ENCODE measurements at regions not wholly inside any gene's neighbourhood (a gene's known extent, or its start where the extent isn't known, plus 50 kb on each side); places are given as distances from the start of the nearest gene placed in this dataset.

DNA sequence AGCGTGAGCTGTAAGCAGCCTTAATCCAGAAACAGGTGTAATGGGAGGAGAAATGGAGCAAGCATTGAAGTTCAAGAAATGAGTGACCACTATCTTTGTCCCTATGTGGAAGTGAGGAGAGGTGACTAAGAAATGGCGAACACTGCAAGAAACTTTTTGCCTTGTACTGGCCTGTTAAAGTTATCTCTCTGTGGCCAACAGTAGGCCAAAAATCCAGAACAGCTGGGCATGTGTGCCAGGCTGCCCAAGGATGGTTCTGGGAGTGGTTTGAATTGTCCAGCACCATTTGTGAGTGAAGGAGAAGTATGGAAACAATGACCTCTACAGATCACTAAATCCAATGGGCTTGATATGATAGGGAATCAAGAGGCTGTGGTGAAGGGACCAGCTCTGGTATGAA lies 83.3 kb upstream of the FRMD6 start:
- TF ChIP-seq POLR2AphosphoS5 (IDR thresholded peaks at IDR 0.05) (no peak), POLR2A (IDR thresholded peaks at IDR 0.05; ENCODE audit: low read depth) (no peak)
- TF ChIP-seq, protein P1, sequence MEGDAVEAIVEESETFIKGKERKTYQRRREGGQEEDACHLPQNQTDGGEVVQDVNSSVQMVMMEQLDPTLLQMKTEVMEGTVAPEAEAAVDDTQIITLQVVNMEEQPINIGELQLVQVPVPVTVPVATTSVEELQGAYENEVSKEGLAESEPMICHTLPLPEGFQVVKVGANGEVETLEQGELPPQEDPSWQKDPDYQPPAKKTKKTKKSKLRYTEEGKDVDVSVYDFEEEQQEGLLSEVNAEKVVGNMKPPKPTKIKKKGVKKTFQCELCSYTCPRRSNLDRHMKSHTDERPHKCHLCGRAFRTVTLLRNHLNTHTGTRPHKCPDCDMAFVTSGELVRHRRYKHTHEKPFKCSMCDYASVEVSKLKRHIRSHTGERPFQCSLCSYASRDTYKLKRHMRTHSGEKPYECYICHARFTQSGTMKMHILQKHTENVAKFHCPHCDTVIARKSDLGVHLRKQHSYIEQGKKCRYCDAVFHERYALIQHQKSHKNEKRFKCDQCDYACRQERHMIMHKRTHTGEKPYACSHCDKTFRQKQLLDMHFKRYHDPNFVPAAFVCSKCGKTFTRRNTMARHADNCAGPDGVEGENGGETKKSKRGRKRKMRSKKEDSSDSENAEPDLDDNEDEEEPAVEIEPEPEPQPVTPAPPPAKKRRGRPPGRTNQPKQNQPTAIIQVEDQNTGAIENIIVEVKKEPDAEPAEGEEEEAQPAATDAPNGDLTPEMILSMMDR (IDR thresholded peaks at IDR 0.05), result no peak

Measured in esophagus muscularis mucosa (tissue), 3 donors.